ENCODE measurements at regions not wholly inside any gene's neighbourhood (a gene's known extent, or its start where the extent isn't known, plus 50 kb on each side); places are given as distances from the start of the nearest gene placed in this dataset.

GRCh38 chr15:81923561-81924350 is 122.1 kb downstream of the MEX3B start:
- Histone ChIP-seq H3K27ac (ENCODE audit: insufficient read length, low read depth, low read length) (no peak overlapping the region), H4K5ac (ENCODE audit: insufficient read length, low read depth, low read length) (no peak overlapping the region), H3K9me3 (ENCODE audit: control insufficient read depth, low read depth, low read length) (peaks cover 15% of the 10 kb centered on the region), H3K4me2 (ENCODE audit: insufficient read depth, insufficient read length, low read length) (no peak overlapping the region), H2BK5ac (ENCODE audit: insufficient read length, low read length) (no peak overlapping the region), H3K23ac (ENCODE audit: insufficient read length, low read depth, low read length) (no peak overlapping the region), H4K91ac (ENCODE audit: insufficient read length, low read depth, low read length) (no peak overlapping the region), H3K14ac (ENCODE audit: insufficient read depth, low read length) (no peak overlapping the region), H3K56ac (ENCODE audit: insufficient read length, low read depth, low read length) (no peak overlapping the region), H4K20me1 (ENCODE audit: control insufficient read depth, insufficient read depth, insufficient read length) (no peaks in the 10 kb centered on the region), H3K4me1 (ENCODE audit: insufficient read depth, low read length) (no peaks in the 10 kb centered on the region), H3K18ac (ENCODE audit: insufficient read length, low read depth, low read length) (no peak overlapping the region), H3K23me2 (ENCODE audit: insufficient read length, low read depth, low read length, poor library complexity, severe bottlenecking) (no peaks in the 10 kb centered on the region), H4K8ac (replicated peaks; ENCODE audit: insufficient read length, low read depth, low read length) (no peak overlapping the region), H2BK12ac (ENCODE audit: insufficient read length, low read depth, low read length) (no peak overlapping the region), H2AK5ac (ENCODE audit: insufficient read length, low read length) (no peak overlapping the region), H3K9ac (ENCODE audit: extremely low read depth, insufficient read length, low read length) (no peak overlapping the region), H3K79me1 (ENCODE audit: insufficient read depth, low read depth, low read length, poor library complexity, severe bottlenecking) (no peaks in the 10 kb centered on the region), H3K27me3 (ENCODE audit: insufficient read depth, low read length) (no peaks in the 10 kb centered on the region), H2BK15ac (ENCODE audit: low read depth, low read length) (no peak overlapping the region), H3T11ph (ENCODE audit: low read length) (no peak overlapping the region), H2BK120ac (ENCODE audit: low read depth, low read length, poor library complexity, severe bottlenecking) (no peak overlapping the region), H2AFZ (ENCODE audit: low read length) (no peak overlapping the region), H3K79me2 (ENCODE audit: insufficient read depth, low read length) (no peaks in the 10 kb centered on the region), H3K4ac (ENCODE audit: low read depth, low read length) (no peak overlapping the region), H2BK20ac (ENCODE audit: low read depth, low read length, poor library complexity, severe bottlenecking) (no peak overlapping the region)
- H3K4me1 Mint-ChIP-seq = no peaks in the 10 kb centered on the region
- H3K36me3 Mint-ChIP-seq (ENCODE audit: insufficient read depth in 1 of 3, low read depth in 3 of 3) = peaks cover 19 to 29% (median 27%) of the 10 kb centered on the region in 3 experiments
- peaks cover 28% of the 10 kb centered on the region in 2 experiments for H3K9me3 Mint-ChIP-seq
- H3K27me3 Mint-ChIP-seq (ENCODE audit: low read depth) = no peaks in the 10 kb centered on the region; the same call in 1 of the 2 replicates
- no peak for DNase-seq
- no peak overlapping the region for H3K27ac Mint-ChIP-seq
- H3K4me3 Mint-ChIP-seq = no peak overlapping the region
- WGBS (ENCODE audit: extremely low coverage, insufficient read length, low lambda C conversion rate) = no CpG with 5 or more reads among the region's 4 CpGs
- TF ChIP-seq, protein P1, sequence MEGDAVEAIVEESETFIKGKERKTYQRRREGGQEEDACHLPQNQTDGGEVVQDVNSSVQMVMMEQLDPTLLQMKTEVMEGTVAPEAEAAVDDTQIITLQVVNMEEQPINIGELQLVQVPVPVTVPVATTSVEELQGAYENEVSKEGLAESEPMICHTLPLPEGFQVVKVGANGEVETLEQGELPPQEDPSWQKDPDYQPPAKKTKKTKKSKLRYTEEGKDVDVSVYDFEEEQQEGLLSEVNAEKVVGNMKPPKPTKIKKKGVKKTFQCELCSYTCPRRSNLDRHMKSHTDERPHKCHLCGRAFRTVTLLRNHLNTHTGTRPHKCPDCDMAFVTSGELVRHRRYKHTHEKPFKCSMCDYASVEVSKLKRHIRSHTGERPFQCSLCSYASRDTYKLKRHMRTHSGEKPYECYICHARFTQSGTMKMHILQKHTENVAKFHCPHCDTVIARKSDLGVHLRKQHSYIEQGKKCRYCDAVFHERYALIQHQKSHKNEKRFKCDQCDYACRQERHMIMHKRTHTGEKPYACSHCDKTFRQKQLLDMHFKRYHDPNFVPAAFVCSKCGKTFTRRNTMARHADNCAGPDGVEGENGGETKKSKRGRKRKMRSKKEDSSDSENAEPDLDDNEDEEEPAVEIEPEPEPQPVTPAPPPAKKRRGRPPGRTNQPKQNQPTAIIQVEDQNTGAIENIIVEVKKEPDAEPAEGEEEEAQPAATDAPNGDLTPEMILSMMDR (conservative IDR thresholded peaks at IDR 0.05) = no peak

Data from H9 (cell line).